Lower leg skin (tissue), 4 donors: ENCODE measurements at regions not wholly inside any gene's neighbourhood (a gene's known extent, or its start where the extent isn't known, plus 50 kb on each side); places are given as distances from the start of the nearest gene placed in this dataset.
"Not testable (repeated sequence)": the region's sequence is repeated elsewhere in the genome, so short reads cannot be mapped to it uniquely, and the experiment has no call there.

ENCODE experiments used
- DNase-seq, 2 donors: peaks; one replicate each; pipeline ENCODE4 v3.0.0-alpha.2; 2019; ENCODE audit warnings: low spot score in 2 of 2
- H3K4me3 ChIP-seq: fragments of 200-600 bp; sonication (generic); 2 replicates; pipeline ENCODE4 v1.5.1; 2017; ENCODE audit warnings: mild to moderate bottlenecking, low read depth; ENCODE audit not compliant: poor library complexity, severe bottlenecking
- CTCF ChIP-seq, 3 donors: fragments of 450-650 bp; IDR thresholded peaks; one replicate each; pipeline ENCODE4 v1.5.1; 2016; ENCODE audit warnings: antibody characterized with exemption in 3 of 3, mild to moderate bottlenecking in 3 of 3, moderate library complexity in 2 of 3
- POLR2A ChIP-seq, 2 donors: fragments of 450-650 bp; IDR thresholded peaks; one replicate each; pipeline ENCODE4 v1.6.1; 2016 to 2017; ENCODE audit warnings: antibody characterized with exemption in 2 of 2, mild to moderate bottlenecking in 1 of 2, moderate library complexity in 1 of 2
- whole genome bisulfite sequencing, 2 donors: methylation state at CpG; one replicate each; pipeline ENCODE4 v1.1.5; 2018; 5-methylcytosine and 5-hydroxymethylcytosine counted together
- intact Hi-C: fragments of 100-400 bp; cut with DNase I; formaldehyde crosslinking; loops from one replicate; pipeline ENCODE4 v1.15.0; 2023; ENCODE audit warnings: low total_unique reads

- intact Hi-C loops: no loop called here
- 86 to 96% methylated on average over 2 of the region's 2 CpGs for WGBS, 2 donors
- no peak overlapping the region for H3K4me3 ChIP-seq
Measured at GRCh38 chr10:9160275-9160674, 1105.8 kb downstream of the GATA3 start.

GRCh38 chr10:9163699-9164098 is 1109.2 kb downstream of the GATA3 start:
- intact Hi-C loops: no loop called here
- no peak overlapping the region for H3K4me3 ChIP-seq
- 88% methylated on average over 2 of the region's 2 CpGs for WGBS, 2 donors
- no peak for DNase-seq
- TF ChIP-seq POLR2A (IDR thresholded peaks at IDR 0.05) (no peak), CTCF (IDR thresholded peaks at IDR 0.05) (no peak)

More at GRCh38 chr10:9160275-9160674, 1105.8 kb downstream of the GATA3 start:
- DNase-seq: no peak
- no peak for TF ChIP-seq CTCF (IDR thresholded peaks at IDR 0.05)
- no peak for TF ChIP-seq POLR2A (IDR thresholded peaks at IDR 0.05)

- intact Hi-C loops: no loop called here
- DNase-seq: no peak
- TF ChIP-seq CTCF (IDR thresholded peaks at IDR 0.05) (no peak), POLR2A (IDR thresholded peaks at IDR 0.05) (no peak)
- no peak overlapping the region for H3K4me3 ChIP-seq
- WGBS, 2 donors: 44 to 45% methylated on average over 4 of the region's 4 CpGs
Measured at GRCh38 chr10:9166770-9167169, 1112.3 kb downstream of the GATA3 start.

- DNase-seq: no peak
- WGBS, 2 donors: 100% methylated on average over 1 of the region's 1 CpG
- H3K4me3 ChIP-seq: no peak overlapping the region
- intact Hi-C loops: no loop called here
- TF ChIP-seq POLR2A (IDR thresholded peaks at IDR 0.05) (no peak), CTCF (IDR thresholded peaks at IDR 0.05) (no peak)
Measured at GRCh38 chr10:9172276-9172675, 1117.8 kb downstream of the GATA3 start.

GRCh38 chr10:9175200-9175599 is 1120.7 kb downstream of the GATA3 start:
- intact Hi-C loops: no loop called here
- TF ChIP-seq POLR2A (IDR thresholded peaks at IDR 0.05) (no peak), CTCF (IDR thresholded peaks at IDR 0.05) (no peak)

GRCh38 chr10:9183197-9183880 is 1128.9 kb downstream of the GATA3 start:
- WGBS, 2 donors: 95% methylated on average over 47 to 48 of the region's 48 CpGs

More at GRCh38 chr10:9175200-9175599, 1120.7 kb downstream of the GATA3 start:
- no peak overlapping the region for H3K4me3 ChIP-seq
- DNase-seq: no peak

More at GRCh38 chr10:9183197-9183880, 1128.9 kb downstream of the GATA3 start:
- intact Hi-C loops, DNase-seq, H3K4me3 ChIP-seq: not testable (repeated sequence)
